HG03095 (cell line): ENCODE measurements at regions not wholly inside any gene's neighbourhood (a gene's known extent, or its start where the extent isn't known, plus 50 kb on each side); places are given as distances from the start of the nearest gene placed in this dataset.
"Not testable (repeated sequence)": the region's sequence is repeated elsewhere in the genome, so short reads cannot be mapped to it uniquely, and the experiment has no call there.

Source experiments
- ATAC-seq: cut with Tn5 transposase; IDR thresholded peaks from one replicate; pipeline ENCODE4 v1.9.1; 2021; ENCODE audit warnings: moderate library complexity; ENCODE audit not compliant: unreplicated experiment

- no peak for ATAC-seq
Measured at GRCh38 chr5:99614888-99615287, 686.1 kb upstream of the CHD1 start.

GRCh38 chr5:99607124-99607523 lies 678.3 kb upstream of the CHD1 start:
- no peak for ATAC-seq

- ATAC-seq = no peak
Measured at GRCh38 chr5:99605904-99606303, 677.1 kb upstream of the CHD1 start.

- no peak for ATAC-seq
Measured at GRCh38 chr5:99600952-99601351, 672.1 kb upstream of the CHD1 start.

GRCh38 chr5:99590806-99591205 lies 662.0 kb upstream of the CHD1 start:
- ATAC-seq = no peak

- no peak for ATAC-seq
Measured at GRCh38 chr5:99589424-99589823, 660.6 kb upstream of the CHD1 start.

- ATAC-seq = no peak
Measured at GRCh38 chr5:99587983-99588382, 659.2 kb upstream of the CHD1 start.

GRCh38 chr5:99586878-99587277 lies 658.1 kb upstream of the CHD1 start:
- no peak for ATAC-seq

- ATAC-seq = not testable (repeated sequence)
Measured at GRCh38 chr5:99581204-99581603, 652.4 kb upstream of the CHD1 start.

GRCh38 chr5:99562937-99563627 lies 634.3 kb upstream of the CHD1 start:
- ATAC-seq = not testable (repeated sequence)

- ATAC-seq = no peak
Measured at GRCh38 chr5:99553211-99553810, 624.5 kb upstream of the CHD1 start.

GRCh38 chr5:99544356-99544755 lies 615.5 kb upstream of the CHD1 start:
- no peak for ATAC-seq

- ATAC-seq = no peak
Measured at GRCh38 chr5:99543841-99544240, 615.0 kb upstream of the CHD1 start.

- ATAC-seq = not testable (repeated sequence)
Measured at GRCh38 chr5:99534241-99534640, 605.4 kb upstream of the CHD1 start.

- not testable (repeated sequence) for ATAC-seq
Measured at GRCh38 chr5:99521666-99522065, 592.9 kb upstream of the CHD1 start.

GRCh38 chr5:99515864-99516490 lies 587.2 kb upstream of the CHD1 start:
- ATAC-seq = not testable (repeated sequence)

GRCh38 chr5:99510237-99510866 lies 581.5 kb upstream of the CHD1 start:
- ATAC-seq = not testable (repeated sequence)

GRCh38 chr5:99509064-99509463 lies 580.3 kb upstream of the CHD1 start:
- ATAC-seq = not testable (repeated sequence)

GRCh38 chr5:99495456-99495855 lies 566.6 kb upstream of the CHD1 start:
- ATAC-seq = not testable (repeated sequence)

- ATAC-seq = not testable (repeated sequence)
Measured at GRCh38 chr5:99478450-99478849, 549.6 kb upstream of the CHD1 start.

- not testable (repeated sequence) for ATAC-seq
Measured at GRCh38 chr5:99473328-99473727, 544.5 kb upstream of the CHD1 start.

GRCh38 chr5:99471726-99472125 lies 542.9 kb upstream of the CHD1 start:
- not testable (repeated sequence) for ATAC-seq
